ENCODE measurements at regions not wholly inside any gene's neighbourhood (a gene's known extent, or its start where the extent isn't known, plus 50 kb on each side); places are given as distances from the start of the nearest gene placed in this dataset.

DNA sequence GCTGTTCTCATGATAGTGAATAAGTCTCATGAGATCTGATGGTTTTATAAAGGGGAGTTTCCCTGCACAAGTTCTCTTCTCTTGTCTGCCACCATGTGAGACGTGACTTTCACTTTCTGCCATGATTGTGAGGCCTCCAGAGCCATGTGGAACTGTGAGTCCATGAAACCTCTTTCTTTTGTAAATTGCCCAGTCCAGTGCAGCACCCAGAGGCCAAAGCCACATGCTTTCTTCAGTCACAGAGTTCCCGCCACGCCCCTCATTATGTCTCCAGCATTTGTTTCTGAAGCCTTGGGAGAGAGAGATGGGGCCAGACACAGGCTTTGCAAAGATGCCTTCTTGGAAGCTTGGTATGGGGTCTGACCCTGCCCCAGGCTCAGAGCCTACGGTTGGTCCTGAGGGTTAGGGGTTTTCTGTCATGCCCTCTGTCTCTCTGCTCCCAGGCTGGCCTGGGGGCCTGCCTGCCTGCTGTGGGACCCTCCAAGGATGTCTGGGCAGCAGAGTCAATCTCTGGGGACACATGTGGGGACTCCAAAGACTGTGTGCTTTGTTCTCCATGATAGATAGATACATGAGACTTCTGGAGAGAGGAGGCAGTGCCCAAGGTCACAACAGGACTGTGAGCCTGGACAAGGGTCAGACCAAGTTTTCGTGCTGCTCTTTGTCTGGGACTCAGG is 114.1 kb upstream of the PRMT8 start:
- Histone ChIP-seq H3K4me1 (ENCODE audit: insufficient read depth, low read length, poor library complexity, severe bottlenecking) (peaks cover 4% of the 10 kb centered on the region), H3K4me3 (ENCODE audit: low read depth, low read length, poor library complexity, severe bottlenecking) (no peak overlapping the region), H3K36me3 (ENCODE audit: insufficient read depth, low read length, poor library complexity, severe bottlenecking) (no peaks in the 10 kb centered on the region), H3K9me3 (ENCODE audit: low read depth, low read length, poor library complexity, severe bottlenecking) (no peaks in the 10 kb centered on the region), H3K27me3 (replicated peaks; ENCODE audit: insufficient read depth, low read depth, low read length, poor library complexity) (peaks cover 12% of the 10 kb centered on the region), H3K27ac (ENCODE audit: low read depth, low read length, poor library complexity, severe bottlenecking) (no peak overlapping the region)
- TF ChIP-seq CTCF (conservative IDR thresholded peaks at IDR 0.05; ENCODE audit: low read depth, low read length): no peak
- TF ChIP-seq EZH2 (IDR thresholded peaks at IDR 0.05; ENCODE audit: borderline replicate concordance, low read depth, low read length, poor library complexity, severe bottlenecking): no peak
- ChIA-PET POLR2A (ENCODE audit: low non-redundant PET) (no interaction called here), CTCF (no interaction called here)
- no peak for DNase-seq (ENCODE audit: low spot score)
- intact Hi-C loops (cut with micrococcal nuclease; ENCODE audit: unreplicated experiment): no loop called here
- BruUV-seq (replicated peaks): no TSS peak

DNA sequence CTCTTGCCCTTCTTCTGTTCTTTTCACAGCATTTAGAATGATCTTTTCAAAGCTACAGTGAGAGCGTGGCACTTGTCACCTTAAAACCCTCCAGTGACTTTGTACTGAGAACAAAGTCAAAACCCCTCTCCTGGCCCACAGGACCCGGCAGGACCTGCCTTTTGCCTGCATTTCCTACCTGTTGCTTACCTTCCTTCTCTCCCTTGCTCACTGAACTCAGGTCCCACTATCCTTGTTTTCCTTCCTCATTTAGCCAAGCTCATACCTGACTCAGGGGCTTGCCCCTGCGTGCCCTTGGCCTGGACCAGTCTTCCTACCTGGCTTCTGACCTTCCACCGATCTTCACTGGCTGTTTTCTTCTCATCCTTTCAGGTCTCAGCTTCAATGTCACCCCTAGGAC is 112.3 kb upstream of the PRMT8 start:
- BruUV-seq (replicated peaks): no TSS peak
- Histone ChIP-seq H3K4me3 (ENCODE audit: low read depth, low read length, poor library complexity, severe bottlenecking) (no peak overlapping the region), H3K4me1 (ENCODE audit: insufficient read depth, low read length, poor library complexity, severe bottlenecking) (peaks cover 4% of the 10 kb centered on the region), H3K27me3 (replicated peaks; ENCODE audit: insufficient read depth, low read depth, low read length, poor library complexity) (no peaks in the 10 kb centered on the region), H3K36me3 (ENCODE audit: insufficient read depth, low read length, poor library complexity, severe bottlenecking) (no peaks in the 10 kb centered on the region), H3K27ac (ENCODE audit: low read depth, low read length, poor library complexity, severe bottlenecking) (no peak overlapping the region), H3K9me3 (ENCODE audit: low read depth, low read length, poor library complexity, severe bottlenecking) (no peaks in the 10 kb centered on the region)
- intact Hi-C loops (cut with micrococcal nuclease; ENCODE audit: unreplicated experiment): no loop called here
- POLR2A ChIA-PET (ENCODE audit: low non-redundant PET): no interaction called here
- CTCF ChIA-PET: no interaction called here
- DNase-seq (ENCODE audit: low spot score): no peak
- TF ChIP-seq EZH2 (IDR thresholded peaks at IDR 0.05; ENCODE audit: borderline replicate concordance, low read depth, low read length, poor library complexity, severe bottlenecking) (no peak), CTCF (conservative IDR thresholded peaks at IDR 0.05; ENCODE audit: low read depth, low read length) (no peak)

DNA sequence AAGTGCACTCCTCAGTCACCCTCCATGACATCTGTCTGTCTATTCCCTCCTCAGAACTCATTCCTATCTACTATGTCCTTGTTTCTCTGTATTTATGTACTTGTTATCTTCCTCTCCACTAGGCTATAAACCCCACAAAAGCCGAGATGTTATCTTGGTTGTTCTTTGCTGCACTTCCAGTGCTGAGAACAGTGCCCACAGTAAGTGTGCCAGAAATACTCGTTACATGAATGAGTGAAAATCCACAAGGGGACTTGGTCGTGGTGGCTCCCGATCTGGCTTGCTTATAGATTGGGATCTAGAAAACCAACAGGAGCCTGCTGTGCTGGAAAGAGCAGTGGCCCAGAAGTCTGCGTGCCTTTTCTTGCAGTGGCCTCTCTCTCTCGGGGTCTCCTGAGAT is 111.9 kb upstream of the PRMT8 start:
- BruUV-seq (replicated peaks): no TSS peak

More for the DNA sequence above, 111.9 kb upstream of the PRMT8 start:
- intact Hi-C loops (cut with micrococcal nuclease; ENCODE audit: unreplicated experiment): no loop called here
- H3K4me1 ChIP-seq (ENCODE audit: insufficient read depth, low read length, poor library complexity, severe bottlenecking): peaks cover 4% of the 10 kb centered on the region
- TF ChIP-seq EZH2 (IDR thresholded peaks at IDR 0.05; ENCODE audit: borderline replicate concordance, low read depth, low read length, poor library complexity, severe bottlenecking) (no peak), CTCF (conservative IDR thresholded peaks at IDR 0.05; ENCODE audit: low read depth, low read length) (no peak)
- no peak overlapping the region for H3K4me3 ChIP-seq (ENCODE audit: low read depth, low read length, poor library complexity, severe bottlenecking)
- no peak overlapping the region for H3K27ac ChIP-seq (ENCODE audit: low read depth, low read length, poor library complexity, severe bottlenecking)
- no peaks in the 10 kb centered on the region for H3K36me3 ChIP-seq (ENCODE audit: insufficient read depth, low read length, poor library complexity, severe bottlenecking)
- H3K9me3 ChIP-seq (ENCODE audit: low read depth, low read length, poor library complexity, severe bottlenecking): no peaks in the 10 kb centered on the region
- CTCF ChIA-PET: no interaction called here
- no peaks in the 10 kb centered on the region for H3K27me3 ChIP-seq (replicated peaks; ENCODE audit: insufficient read depth, low read depth, low read length, poor library complexity)
- POLR2A ChIA-PET (ENCODE audit: low non-redundant PET): no interaction called here
- DNase-seq (ENCODE audit: low spot score): no peak

Measured in A673 (cell line).